ENCODE measurements at regions not wholly inside any gene's neighbourhood (a gene's known extent, or its start where the extent isn't known, plus 50 kb on each side); places are given as distances from the start of the nearest gene placed in this dataset.
"Not testable (repeated sequence)": the region's sequence is repeated elsewhere in the genome, so short reads cannot be mapped to it uniquely, and the experiment has no call there.

- TF ChIP-seq CTCF (IDR thresholded peaks at IDR 0.05; ENCODE audit: poor library complexity, severe bottlenecking); TAF1 (IDR thresholded peaks at IDR 0.05; ENCODE audit: low read depth); MXI1 (conservative IDR thresholded peaks at IDR 0.05; ENCODE audit: poor library complexity, severe bottlenecking); POLR2AphosphoS5 (IDR thresholded peaks at IDR 0.05); EP300 (conservative IDR thresholded peaks at IDR 0.05; ENCODE audit: poor library complexity, severe bottlenecking); EZH2 (IDR thresholded peaks at IDR 0.05; ENCODE audit: borderline replicate concordance, insufficient read depth, low read length, poor library complexity, severe bottlenecking); REST (IDR thresholded peaks at IDR 0.05; ENCODE audit: borderline replicate concordance); SMC3 (conservative IDR thresholded peaks at IDR 0.05; ENCODE audit: poor library complexity); RAD21 (conservative IDR thresholded peaks at IDR 0.05): not testable (repeated sequence)
Measured at GRCh38 chrY:12331917-12332316, 369.1 kb upstream of the USP9Y start.
